Stimulated activated effector memory CD8-positive, alpha-beta T cell treated with anti-CD3 and anti-CD28 coated beads, Interleukin-12 subunit alpha, Interleukin-12 subunit beta, amount 100 ng/mL, for 72 hours (primary cell): ENCODE measurements at regions not wholly inside any gene's neighbourhood (a gene's known extent, or its start where the extent isn't known, plus 50 kb on each side); places are given as distances from the start of the nearest gene placed in this dataset.
A peak's percentile ranks its signal among the peaks of the same experiment; 100 is the strongest.
"Not testable (repeated sequence)": the region's sequence is repeated elsewhere in the genome, so short reads cannot be mapped to it uniquely, and the experiment has no call there.

ENCODE experiments used
- ATAC-seq: fragments of 150-1000 bp; cut with Tn5 transposase; 2 replicates; pipeline ENCODE4 v1.10.0; 2021
- DNase-seq, 2 donors: peaks; one replicate each; pipeline ENCODE4 v3.0.0; 2021 to 2022; ENCODE audit warnings: low spot score in 2 of 2
- H3K27ac Mint-ChIP-seq: one replicate; pipeline ENCODE4 v1.8.0; 2022; ENCODE audit warnings: mild to moderate bottlenecking, mixed read lengths
- H3K36me3 Mint-ChIP-seq: one replicate; pipeline ENCODE4 v1.8.0; 2022; ENCODE audit warnings: mild to moderate bottlenecking, mixed read lengths
- H3K4me1 Mint-ChIP-seq: one replicate; pipeline ENCODE4 v1.8.0; 2022; ENCODE audit warnings: mixed read lengths
- H3K4me3 Mint-ChIP-seq: one replicate; pipeline ENCODE4 v1.8.0; 2022; ENCODE audit warnings: mild to moderate bottlenecking, mixed read lengths
- H3K9me3 Mint-ChIP-seq: one replicate; pipeline ENCODE4 v1.8.0; 2022; ENCODE audit warnings: mixed read lengths

DNA sequence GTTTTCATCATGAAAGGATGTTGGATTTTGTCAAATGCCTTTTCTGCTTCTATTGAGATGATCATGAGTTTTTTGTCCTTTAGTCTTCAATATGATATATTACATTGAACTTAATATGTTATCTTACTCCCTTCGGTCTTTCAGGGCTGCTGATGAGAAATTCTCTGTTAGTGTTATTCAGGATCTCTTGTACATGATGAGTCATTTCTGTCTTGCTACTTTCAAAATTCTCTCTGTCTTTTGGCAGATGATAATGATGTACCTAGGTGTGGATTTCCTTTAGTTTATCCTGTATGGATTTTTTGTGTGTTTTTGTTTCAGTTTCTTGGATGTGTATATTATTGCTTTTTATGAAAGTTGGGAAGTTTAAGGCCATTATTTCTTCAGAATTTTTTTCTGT lies 320.9 kb upstream of the NPSR1 start:
- Mint-ChIP-seq H3K4me3 (no peak overlapping the region), H3K4me1 (no peaks in the 10 kb centered on the region), H3K9me3 (peaks cover 10% of the 10 kb centered on the region), H3K27ac (no peak overlapping the region), H3K36me3 (no peaks in the 10 kb centered on the region)
- ATAC-seq (no peak), DNase-seq (no peak)

- no peak for DNase-seq
- H3K4me3 Mint-ChIP-seq, result no peak overlapping the region
- no peak overlapping the region for H3K27ac Mint-ChIP-seq
- H3K36me3 Mint-ChIP-seq, result no peaks in the 10 kb centered on the region
- no peaks in the 10 kb centered on the region for H3K4me1 Mint-ChIP-seq
- peaks cover 5% of the 10 kb centered on the region for H3K9me3 Mint-ChIP-seq
- ATAC-seq, result no peak
These were observed 319.0 kb upstream of the NPSR1 start for GRCh38 chr7:34338961-34339526.

GRCh38 chr7:34341326-34341725 lies 316.7 kb upstream of the NPSR1 start:
- no peaks in the 10 kb centered on the region for H3K36me3 Mint-ChIP-seq

GRCh38 chr7:34342387-34342786 lies 315.6 kb upstream of the NPSR1 start:
- H3K4me1 Mint-ChIP-seq, result no peaks in the 10 kb centered on the region
- H3K36me3 Mint-ChIP-seq, result no peaks in the 10 kb centered on the region
- H3K4me3 Mint-ChIP-seq, result no peak overlapping the region
- ATAC-seq (no peak), DNase-seq (no peak)
- H3K9me3 Mint-ChIP-seq, result peaks cover 7% of the 10 kb centered on the region
- H3K27ac Mint-ChIP-seq, result no peak overlapping the region

More at GRCh38 chr7:34341326-34341725, 316.7 kb upstream of the NPSR1 start:
- Mint-ChIP-seq H3K4me3 (no peak overlapping the region), H3K9me3 (peaks cover 8% of the 10 kb centered on the region), H3K27ac (no peak overlapping the region), H3K4me1 (no peaks in the 10 kb centered on the region)
- ATAC-seq (no peak), DNase-seq (no peak)

DNA sequence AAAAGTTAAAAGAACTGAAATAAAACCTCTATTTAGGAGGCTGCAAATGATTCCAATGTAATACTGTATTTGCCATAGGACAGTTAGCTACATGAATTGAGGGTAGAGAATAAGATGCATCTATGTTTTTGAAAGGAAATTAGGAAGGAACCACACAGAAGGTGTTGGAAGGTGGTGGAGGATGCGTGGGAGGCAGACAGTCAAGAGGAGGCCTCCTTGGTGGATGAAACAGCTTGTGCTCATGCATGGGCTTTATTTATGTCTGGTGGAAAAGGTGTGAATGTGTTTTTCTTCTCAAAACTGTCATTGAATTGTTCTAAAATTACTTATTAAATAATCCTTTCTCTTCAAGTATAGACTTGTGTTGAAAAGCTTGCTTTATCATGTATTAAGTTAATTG lies 314.4 kb upstream of the NPSR1 start:
- no peaks in the 10 kb centered on the region for H3K4me1 Mint-ChIP-seq
- no peaks in the 10 kb centered on the region for H3K36me3 Mint-ChIP-seq
- ATAC-seq (no peak), DNase-seq (no peak)
- H3K4me3 Mint-ChIP-seq, result no peak overlapping the region
- no peak overlapping the region for H3K27ac Mint-ChIP-seq
- H3K9me3 Mint-ChIP-seq, result peaks cover 5% of the 10 kb centered on the region

DNA sequence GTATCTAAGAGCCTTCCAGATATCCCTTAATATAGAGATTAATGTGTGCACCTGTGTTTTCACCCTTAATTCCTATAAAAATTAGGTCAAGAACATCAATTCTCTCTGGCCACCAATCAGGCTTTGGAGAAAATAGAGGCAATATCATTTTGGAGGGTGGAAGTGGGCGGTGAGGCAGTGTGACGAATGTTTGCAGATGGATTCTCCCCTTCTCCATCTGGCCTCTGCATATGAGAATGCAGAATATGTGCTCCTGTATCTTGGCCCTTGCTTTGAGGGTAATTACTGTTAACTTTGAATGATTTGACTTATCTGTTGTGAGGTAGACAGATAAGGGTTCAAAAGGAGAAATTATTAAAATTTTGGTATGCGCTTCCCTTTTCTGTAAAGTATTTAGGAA lies 304.0 kb upstream of the NPSR1 start:
- Mint-ChIP-seq H3K27ac (no peak overlapping the region), H3K4me3 (no peak overlapping the region), H3K4me1 (no peaks in the 10 kb centered on the region), H3K36me3 (no peaks in the 10 kb centered on the region), H3K9me3 (peaks cover 7% of the 10 kb centered on the region)
- DNase-seq, result no peak
- no peak for ATAC-seq

GRCh38 chr7:34354899-34355298 lies 303.1 kb upstream of the NPSR1 start:
- DNase-seq, result no peak
- no peak for ATAC-seq
- Mint-ChIP-seq H3K27ac (no peak overlapping the region), H3K4me3 (no peak overlapping the region), H3K9me3 (peaks cover 7% of the 10 kb centered on the region), H3K36me3 (no peaks in the 10 kb centered on the region), H3K4me1 (no peaks in the 10 kb centered on the region)

GRCh38 chr7:34357068-34357467 lies 300.9 kb upstream of the NPSR1 start:
- Mint-ChIP-seq H3K4me3 (no peak overlapping the region), H3K36me3 (no peaks in the 10 kb centered on the region), H3K4me1 (no peaks in the 10 kb centered on the region), H3K27ac (no peak overlapping the region), H3K9me3 (peaks cover 7% of the 10 kb centered on the region)
- no peak for ATAC-seq
- DNase-seq, result no peak

GRCh38 chr7:34357946-34358345 lies 300.1 kb upstream of the NPSR1 start:
- DNase-seq, result no peak
- ATAC-seq, result no peak
- Mint-ChIP-seq H3K4me3 (no peak overlapping the region), H3K27ac (no peak overlapping the region), H3K9me3 (peaks cover 7% of the 10 kb centered on the region), H3K4me1 (no peaks in the 10 kb centered on the region), H3K36me3 (no peaks in the 10 kb centered on the region)

DNA sequence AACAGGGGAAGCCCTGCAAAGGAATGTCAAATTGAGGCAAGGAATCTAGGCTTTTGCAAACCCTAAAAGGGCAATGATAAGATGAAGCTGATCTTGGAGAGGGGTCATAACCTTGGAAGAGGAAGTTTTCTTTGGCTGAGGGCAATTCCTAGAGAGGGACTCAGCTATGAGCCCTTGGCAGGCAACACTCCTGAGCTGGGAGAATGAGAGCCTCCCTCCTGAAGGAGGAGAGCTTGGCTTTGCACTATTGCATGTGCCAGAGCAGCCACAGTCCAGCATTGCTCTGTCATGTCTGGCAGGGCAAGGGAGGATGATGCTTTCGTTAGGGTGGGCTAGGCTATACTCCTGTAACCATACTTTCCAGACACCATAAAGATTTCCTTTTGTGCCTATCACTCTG lies 299.4 kb upstream of the NPSR1 start:
- not testable (repeated sequence) for DNase-seq, H3K27ac Mint-ChIP-seq, H3K9me3 Mint-ChIP-seq, H3K4me1 Mint-ChIP-seq, H3K4me3 Mint-ChIP-seq, H3K36me3 Mint-ChIP-seq
- ATAC-seq, result peak; percentile 28

GRCh38 chr7:34361663-34362250 lies 296.3 kb upstream of the NPSR1 start:
- ATAC-seq, result no peak
- no peak for DNase-seq
- Mint-ChIP-seq H3K36me3 (no peaks in the 10 kb centered on the region), H3K4me1 (no peaks in the 10 kb centered on the region), H3K9me3 (peaks cover 9% of the 10 kb centered on the region), H3K27ac (no peak overlapping the region), H3K4me3 (no peak overlapping the region)

DNA sequence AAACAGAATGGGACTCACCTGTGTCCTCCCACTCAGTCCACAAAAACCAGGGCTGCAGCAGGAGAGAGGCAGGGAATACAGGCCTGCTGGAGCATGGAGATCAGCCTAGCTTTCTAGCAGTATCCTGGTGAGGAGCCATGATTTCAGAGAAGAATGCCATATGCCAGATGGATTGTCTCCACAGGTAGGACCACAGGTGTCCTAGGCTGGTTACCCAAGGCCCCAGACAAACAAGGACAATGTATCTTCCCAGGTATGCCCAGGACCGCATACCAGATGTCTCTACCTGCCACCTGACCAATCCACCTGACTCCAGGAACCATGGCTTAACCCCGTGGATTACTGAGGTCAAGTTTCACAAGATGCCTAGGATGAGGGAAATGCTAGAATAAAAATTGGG lies 295.4 kb upstream of the NPSR1 start:
- no peaks in the 10 kb centered on the region for H3K36me3 Mint-ChIP-seq
- H3K9me3 Mint-ChIP-seq, result peaks cover 9% of the 10 kb centered on the region
- no peak for ATAC-seq
- H3K4me3 Mint-ChIP-seq, result no peak overlapping the region
- no peaks in the 10 kb centered on the region for H3K4me1 Mint-ChIP-seq
- no peak for DNase-seq
- no peak overlapping the region for H3K27ac Mint-ChIP-seq

GRCh38 chr7:34364130-34364529 lies 293.9 kb upstream of the NPSR1 start:
- H3K27ac Mint-ChIP-seq, result no peak overlapping the region

GRCh38 chr7:34365011-34365410 lies 293.0 kb upstream of the NPSR1 start:
- no peaks in the 10 kb centered on the region for H3K4me1 Mint-ChIP-seq
- no peak for ATAC-seq
- no peak for DNase-seq
- H3K27ac Mint-ChIP-seq, result no peak overlapping the region
- H3K36me3 Mint-ChIP-seq, result no peaks in the 10 kb centered on the region
- no peak overlapping the region for H3K4me3 Mint-ChIP-seq
- H3K9me3 Mint-ChIP-seq, result peaks cover 6% of the 10 kb centered on the region

More at GRCh38 chr7:34364130-34364529, 293.9 kb upstream of the NPSR1 start:
- DNase-seq (no peak), ATAC-seq (no peak)
- no peaks in the 10 kb centered on the region for H3K4me1 Mint-ChIP-seq
- H3K36me3 Mint-ChIP-seq, result no peaks in the 10 kb centered on the region
- H3K4me3 Mint-ChIP-seq, result no peak overlapping the region
- H3K9me3 Mint-ChIP-seq, result peaks cover 6% of the 10 kb centered on the region

- ATAC-seq, result no peak
- Mint-ChIP-seq H3K36me3 (no peaks in the 10 kb centered on the region), H3K4me3 (no peak overlapping the region), H3K4me1 (no peaks in the 10 kb centered on the region), H3K27ac (no peak overlapping the region), H3K9me3 (peaks cover 6% of the 10 kb centered on the region)
- no peak for DNase-seq
These were observed 292.4 kb upstream of the NPSR1 start for GRCh38 chr7:34365611-34366010.

DNA sequence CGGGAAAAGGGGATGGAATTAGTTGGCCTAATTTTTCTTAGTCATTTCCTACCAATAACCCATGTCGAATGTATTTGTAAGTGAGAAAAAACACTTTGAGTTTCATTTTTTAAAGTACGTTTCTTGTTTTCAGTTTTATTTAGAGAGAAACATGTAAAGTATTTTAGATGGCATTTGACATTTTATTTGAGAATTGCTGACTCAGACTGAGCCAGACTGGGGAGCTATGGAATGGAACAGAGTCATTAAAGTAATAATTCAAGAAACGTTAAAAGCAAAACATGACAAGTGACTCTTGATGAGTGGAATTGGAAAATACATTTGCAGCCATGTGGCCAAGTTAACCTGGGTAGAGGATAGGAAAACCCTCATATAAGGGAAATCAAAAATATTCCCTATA lies 286.1 kb upstream of the NPSR1 start:
- peaks cover 2% of the 10 kb centered on the region for H3K9me3 Mint-ChIP-seq
- no peak for DNase-seq
- H3K4me3 Mint-ChIP-seq, result no peak overlapping the region
- no peak for ATAC-seq
- H3K4me1 Mint-ChIP-seq, result no peaks in the 10 kb centered on the region
- no peak overlapping the region for H3K27ac Mint-ChIP-seq
- H3K36me3 Mint-ChIP-seq, result no peaks in the 10 kb centered on the region

- Mint-ChIP-seq H3K36me3 (no peaks in the 10 kb centered on the region), H3K27ac (no peak overlapping the region), H3K4me3 (no peak overlapping the region), H3K4me1 (no peaks in the 10 kb centered on the region), H3K9me3 (peaks cover 7% of the 10 kb centered on the region)
- ATAC-seq (no peak), DNase-seq (no peak)
These were observed 284.1 kb upstream of the NPSR1 start for GRCh38 chr7:34373940-34374339.
